Activated naive CD8-positive, alpha-beta T cell treated with anti-CD3 and anti-CD28 coated beads, Interleukin-2, amount 50 U/mL, for 16 hours (primary cell): ENCODE measurements at regions not wholly inside any gene's neighbourhood (a gene's known extent, or its start where the extent isn't known, plus 50 kb on each side); places are given as distances from the start of the nearest gene placed in this dataset.

Source experiments
- DNase-seq: peaks from one replicate; pipeline ENCODE4 v3.0.0-alpha.2; 2020; ENCODE audit warnings: low read depth, low spot score

- no peak for DNase-seq
Observed at GRCh38 chr12:67496581-67496980, 152.0 kb upstream of the DYRK2 start.

GRCh38 chr12:67498991-67499390 is 149.6 kb upstream of the DYRK2 start:
- DNase-seq: no peak

DNA sequence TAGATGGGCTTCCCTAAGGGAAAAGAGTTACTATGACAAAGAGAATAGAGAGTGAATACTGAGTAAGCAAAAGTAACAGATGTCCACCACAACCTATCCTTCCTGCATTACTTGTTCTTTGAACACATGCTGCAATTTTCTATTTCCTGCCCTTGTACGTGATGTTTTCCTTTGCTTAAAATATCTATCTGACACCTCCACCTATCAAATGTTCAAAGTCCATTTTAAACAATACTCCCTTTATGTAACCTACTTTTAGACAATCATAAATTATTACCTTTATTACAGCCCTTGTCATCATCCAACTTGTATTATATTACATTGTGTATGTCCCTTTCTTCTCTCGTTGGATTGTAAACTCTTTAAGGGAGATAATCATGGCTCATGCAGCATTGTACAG is 147.2 kb upstream of the DYRK2 start:
- no peak for DNase-seq

GRCh38 chr12:67504026-67504425 is 144.5 kb upstream of the DYRK2 start:
- no peak for DNase-seq

DNA sequence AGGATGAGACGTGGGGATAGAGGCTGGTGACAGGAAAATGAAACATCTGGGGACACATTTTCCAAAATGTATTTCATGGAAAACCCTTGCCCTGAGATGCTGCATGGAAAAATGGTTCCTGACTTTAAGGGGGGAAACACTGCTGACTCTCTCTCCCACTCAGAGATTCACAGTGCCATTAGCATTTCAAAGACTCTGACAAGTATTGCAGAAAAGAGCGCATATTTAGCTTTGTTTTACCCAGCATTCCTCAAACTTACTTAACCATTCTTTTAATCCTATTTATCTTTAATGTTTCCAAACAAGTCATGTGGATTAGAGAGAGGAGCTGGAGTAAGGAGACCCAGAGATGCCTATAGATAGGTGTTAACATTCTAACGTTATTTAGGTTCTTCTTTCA is 141.8 kb upstream of the DYRK2 start:
- DNase-seq: no peak

DNA sequence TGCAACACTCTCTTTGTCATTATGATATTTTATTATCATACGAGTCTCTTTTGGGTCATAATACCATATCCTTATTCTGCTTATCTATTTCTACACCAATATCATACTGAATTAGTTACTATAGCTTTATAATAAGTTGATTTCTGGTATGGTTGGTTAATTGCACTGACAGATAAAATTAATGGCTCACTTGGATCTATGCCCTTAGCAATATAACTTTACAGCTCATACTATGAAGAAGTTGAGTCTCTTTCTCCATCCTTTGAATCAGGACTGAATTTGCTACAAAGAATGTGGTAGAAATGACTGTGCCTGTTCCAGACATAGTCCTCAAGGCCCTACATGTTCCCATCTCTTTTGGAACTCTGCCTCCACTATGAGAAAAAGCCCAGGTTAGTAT is 139.7 kb upstream of the DYRK2 start:
- no peak for DNase-seq

DNA sequence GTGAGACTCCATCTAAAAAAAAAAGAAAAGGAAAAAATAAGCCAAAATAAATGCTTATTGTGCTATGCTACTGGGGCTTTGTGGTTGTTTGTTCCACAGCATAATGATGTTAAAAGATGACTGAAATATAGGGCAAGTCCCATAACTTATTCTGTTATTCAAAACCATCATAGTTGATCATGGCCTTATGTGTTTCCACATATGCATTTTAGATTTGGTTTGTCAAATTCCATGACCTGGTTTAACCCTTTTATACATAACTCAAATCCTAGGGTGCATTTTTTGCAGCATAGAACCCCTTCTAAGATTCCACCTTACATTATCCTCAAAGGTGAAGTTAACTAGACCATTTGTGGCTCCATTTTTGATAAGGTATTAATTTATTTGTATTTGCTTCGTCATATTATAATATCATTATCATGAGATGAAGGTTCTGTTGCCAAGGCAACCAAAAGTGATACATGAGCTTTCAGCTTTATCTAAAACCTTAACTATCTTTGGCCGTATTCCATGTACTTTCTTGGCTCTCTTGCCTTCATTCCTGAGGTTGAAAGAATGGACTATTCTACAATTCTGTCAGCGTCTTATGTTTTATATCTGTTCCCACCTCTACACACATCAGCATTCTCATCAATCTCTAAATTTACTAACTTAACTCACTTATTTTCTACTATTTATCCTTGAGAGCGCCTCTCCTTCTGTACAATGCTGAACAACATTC is 138.7 kb upstream of the DYRK2 start:
- DNase-seq: no peak

DNA sequence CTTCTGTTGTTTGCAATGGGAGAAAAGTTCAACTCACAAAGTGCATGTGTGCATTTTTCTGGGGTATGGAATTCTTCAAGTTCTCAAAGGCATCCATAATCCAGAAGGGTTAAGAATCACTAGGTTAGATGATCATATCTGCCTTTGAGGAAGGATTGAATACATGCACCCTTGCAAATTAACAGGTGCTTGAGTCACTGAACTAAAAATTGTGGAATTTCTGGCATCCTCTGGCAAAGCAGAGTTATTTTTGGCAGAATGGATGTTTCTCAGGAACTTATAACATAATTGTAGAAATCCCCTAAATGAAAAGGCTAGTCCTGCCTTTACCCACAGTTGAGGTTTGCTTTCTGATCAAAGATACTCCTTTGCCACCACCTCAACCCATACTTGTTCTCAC is 136.5 kb upstream of the DYRK2 start:
- no peak for DNase-seq

DNA sequence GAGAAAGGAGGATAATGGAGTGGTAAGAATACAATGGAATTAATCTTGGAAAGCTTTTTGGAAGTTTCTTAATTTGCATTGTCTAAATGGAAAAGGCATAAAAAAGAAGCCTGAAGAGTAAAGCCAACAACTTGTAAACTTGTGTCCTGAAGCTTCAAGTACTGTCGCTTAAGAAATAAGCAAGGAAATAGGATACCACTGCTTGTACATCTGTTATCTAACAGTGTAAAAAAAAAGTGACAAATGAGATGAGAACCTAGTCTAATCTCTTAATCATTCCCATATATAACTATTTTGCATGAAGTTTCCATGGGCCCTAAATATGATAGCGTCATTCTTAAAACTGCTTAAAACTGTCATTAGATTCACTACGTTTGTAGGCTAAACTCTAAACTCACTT is 134.0 kb upstream of the DYRK2 start:
- DNase-seq: no peak

DNA sequence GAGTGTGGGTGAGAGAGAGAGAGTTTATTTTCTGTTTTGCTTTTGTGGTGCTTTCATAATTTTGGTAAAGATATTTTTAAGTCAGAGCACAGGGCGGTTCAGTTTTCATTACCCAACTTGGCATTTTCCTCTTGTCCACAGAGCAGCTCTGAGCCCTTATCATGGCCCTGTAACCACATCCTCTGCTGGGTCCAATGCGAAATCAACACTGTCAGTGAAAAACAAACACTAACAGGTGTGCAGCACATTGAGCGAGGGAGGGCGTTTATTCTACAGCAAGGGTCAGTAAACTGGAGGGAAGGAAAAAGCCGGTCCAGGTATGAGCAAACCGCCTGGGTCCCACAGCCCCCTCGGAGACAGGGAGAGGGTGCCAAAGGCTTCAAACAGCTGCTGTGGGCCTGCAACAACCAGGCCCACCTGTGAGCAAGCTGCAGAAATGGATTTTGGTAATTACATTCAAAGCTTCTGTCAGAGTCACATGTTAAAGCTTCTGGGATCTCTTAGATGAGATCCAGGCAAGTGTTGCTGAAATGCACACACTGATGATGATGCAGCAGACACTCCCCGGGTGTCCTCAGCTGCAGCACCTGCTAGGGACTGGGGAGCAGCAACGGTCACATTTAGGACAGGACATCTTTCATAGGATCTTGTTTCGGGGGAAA is 132.7 kb upstream of the DYRK2 start:
- no peak for DNase-seq

- no peak for DNase-seq
Observed at GRCh38 chr12:67517181-67517887, 131.2 kb upstream of the DYRK2 start.

- DNase-seq: no peak
Observed at GRCh38 chr12:67519484-67520433, 128.8 kb upstream of the DYRK2 start.

DNA sequence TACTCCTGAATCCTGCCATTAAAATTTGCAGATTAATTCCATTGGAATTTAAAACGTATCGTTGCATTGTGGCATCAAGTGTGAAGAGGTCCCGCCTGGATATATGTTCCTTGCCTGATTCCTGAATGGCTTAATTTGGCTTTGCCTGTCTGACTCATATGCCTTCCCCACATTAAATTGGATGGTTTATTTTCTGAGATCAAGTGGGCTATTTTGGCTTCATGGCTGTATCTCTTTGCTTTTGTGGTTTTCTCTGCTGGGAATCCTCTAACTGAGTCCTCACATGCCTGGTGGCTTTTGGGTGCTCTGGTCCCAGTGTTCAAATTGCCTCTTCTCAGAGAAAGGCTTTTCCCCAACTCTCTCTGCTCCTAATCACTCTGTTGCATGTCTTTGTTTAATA is 127.9 kb upstream of the DYRK2 start:
- no peak for DNase-seq

DNA sequence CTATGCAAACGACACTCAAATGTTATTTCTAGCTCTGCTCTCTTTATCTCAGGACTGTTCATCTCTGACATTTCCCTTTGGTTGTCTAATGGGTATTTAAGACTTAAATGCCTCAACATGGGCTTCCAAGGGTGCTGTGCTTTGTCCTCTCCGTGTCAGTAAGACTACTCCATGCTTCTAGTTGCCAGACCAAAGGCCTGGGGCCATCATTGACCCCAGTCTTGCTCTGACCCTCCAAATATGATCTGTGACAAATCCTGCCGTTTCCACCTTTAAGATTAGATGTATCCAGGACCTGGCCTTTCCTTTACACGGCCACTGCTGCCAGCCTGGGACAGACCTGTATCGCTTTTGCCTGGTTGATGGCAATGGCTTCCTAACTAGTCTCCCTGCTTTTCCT is 126.3 kb upstream of the DYRK2 start:
- DNase-seq: no peak

GRCh38 chr12:67523538-67523937 is 125.0 kb upstream of the DYRK2 start:
- DNase-seq: no peak

DNA sequence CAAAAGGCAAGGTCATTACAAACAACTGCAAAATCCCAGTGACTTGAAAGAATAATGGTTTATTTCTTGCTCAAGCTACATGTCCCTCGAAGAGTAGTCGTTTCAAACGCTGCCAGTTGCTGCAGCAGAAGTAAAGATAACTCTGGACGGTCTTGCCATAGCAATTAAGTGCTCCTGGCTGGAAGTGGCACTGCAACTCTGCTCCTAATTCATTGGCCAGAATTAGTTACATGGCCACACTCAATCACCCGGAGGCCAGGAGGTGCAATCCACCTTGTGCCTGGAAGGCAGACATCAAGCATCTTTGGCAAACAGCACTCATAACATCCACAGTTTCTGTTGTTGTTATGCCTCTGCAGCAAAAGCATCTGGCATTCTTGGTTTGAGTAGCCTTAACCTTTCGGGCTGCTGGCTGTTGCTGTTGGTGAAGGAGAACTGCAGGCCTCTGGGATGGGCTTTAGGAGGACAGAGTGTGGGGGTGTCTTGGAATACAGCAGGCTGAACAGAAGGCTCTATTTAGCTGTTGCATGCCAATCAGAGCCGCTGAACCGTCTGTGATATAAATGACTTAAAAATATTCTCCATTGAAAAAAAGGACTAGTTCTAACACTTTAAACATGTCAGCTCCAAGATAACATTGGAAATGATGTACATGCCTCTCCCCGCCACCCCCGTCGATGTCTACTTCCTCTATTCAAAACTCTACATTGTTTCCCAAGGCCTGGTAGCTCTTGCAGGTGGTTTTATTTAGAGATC is 123.5 kb upstream of the DYRK2 start:
- DNase-seq: no peak

GRCh38 chr12:67525617-67525884 is 123.0 kb upstream of the DYRK2 start:
- no peak for DNase-seq

DNA sequence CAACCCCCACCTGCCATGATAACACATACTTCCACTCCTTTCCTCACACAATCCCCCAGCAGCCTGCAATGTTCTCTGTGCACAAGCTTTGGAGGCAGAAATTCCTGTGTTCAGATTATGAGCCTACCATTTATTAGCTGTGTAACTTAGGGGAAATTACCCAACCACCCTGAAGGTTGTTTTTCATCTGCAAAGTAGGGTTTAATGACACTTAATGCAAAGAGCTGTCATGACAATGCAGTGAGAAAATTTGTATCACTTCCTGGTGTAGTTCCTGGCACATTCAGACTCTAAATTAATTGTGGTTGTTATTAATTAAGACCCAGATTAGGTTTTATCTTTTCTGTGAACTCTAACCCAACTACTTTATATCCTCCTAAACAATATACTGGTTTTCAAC is 122.4 kb upstream of the DYRK2 start:
- DNase-seq: no peak

- no peak for DNase-seq
Observed at GRCh38 chr12:67531051-67531450, 117.5 kb upstream of the DYRK2 start.

DNA sequence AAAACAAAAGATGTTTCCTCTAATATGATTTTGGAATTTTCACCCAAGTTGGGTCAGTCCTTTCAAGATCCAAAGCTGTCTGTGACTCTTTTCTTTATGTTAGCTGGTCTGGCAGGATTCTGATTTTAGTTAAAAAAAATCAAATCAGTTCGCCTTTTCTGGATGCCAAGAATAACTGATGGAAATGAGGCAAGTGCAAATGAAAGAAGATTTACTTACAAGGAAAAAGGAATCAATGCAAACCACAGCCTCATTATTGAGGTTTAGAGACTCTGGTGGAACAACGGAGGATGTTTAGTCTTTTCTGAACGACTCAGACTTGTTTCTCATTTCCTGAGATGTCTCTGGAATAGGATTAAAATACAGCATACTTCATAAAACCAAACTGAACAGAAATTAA is 117.0 kb upstream of the DYRK2 start:
- DNase-seq: no peak

GRCh38 chr12:67533159-67533558 is 115.4 kb upstream of the DYRK2 start:
- DNase-seq: no peak
